WTC11 (cell line): ENCODE measurements at regions not wholly inside any gene's neighbourhood (a gene's known extent, or its start where the extent isn't known, plus 50 kb on each side); places are given as distances from the start of the nearest gene placed in this dataset.

Experiments used
- ATAC-seq: fragments of 200-7000 bp; cut with Tn5 transposase; 2 replicates; pipeline ENCODE4 v1.10.0; 2021; ENCODE audit warnings: mild to moderate bottlenecking, moderate library complexity
- CTCF ChIA-PET: fragments of 300-600 bp; sonication (Branson Sonifier 250); formaldehyde crosslinking; loops from one replicate; lab custom pipeline; 2021; ENCODE audit warnings: antibody characterized with exemption; lab: Charles Lee
- POLR2A ChIA-PET: fragments of 350-600 bp; sonication (Branson Sonifier 250); formaldehyde crosslinking; loops from one replicate; lab custom pipeline; 2021; ENCODE audit warnings: antibody characterized with exemption; lab: Charles Lee
- DNase-seq: peaks from one replicate; pipeline ENCODE4 v3.0.0; 2021; ENCODE audit warnings: low spot score
- H3K27ac Mint-ChIP-seq: 2 replicates; pipeline ENCODE4 v1.8.0; 2021; ENCODE audit warnings: mixed read lengths
- H3K27me3 Mint-ChIP-seq: 2 replicates; pipeline ENCODE4 v1.8.0; 2021; ENCODE audit warnings: low read depth, mild to moderate bottlenecking, moderate library complexity, mixed read lengths
- H3K36me3 Mint-ChIP-seq: 2 replicates; pipeline ENCODE4 v1.8.0; 2021; ENCODE audit warnings: mixed read lengths
- H3K4me1 Mint-ChIP-seq: 2 replicates; pipeline ENCODE4 v1.8.0; 2022; ENCODE audit warnings: mixed read lengths
- H3K4me3 Mint-ChIP-seq: 2 replicates; pipeline ENCODE4 v1.8.0; 2021; ENCODE audit warnings: mild to moderate bottlenecking, moderate library complexity, mixed read lengths
- H3K9me3 Mint-ChIP-seq: 2 replicates; pipeline ENCODE4 v1.8.0; 2021; ENCODE audit warnings: mixed read lengths
- ATF1 ChIP-seq: sonication (generic); formaldehyde crosslinking; IDR thresholded peaks from 2 replicates; pipeline ENCODE4 v1.8.1; 2023; ENCODE audit warnings: mild to moderate bottlenecking, moderate library complexity, missing genetic modification reagents
- CBFB ChIP-seq: sonication (generic); formaldehyde crosslinking; IDR thresholded peaks from 2 replicates; pipeline ENCODE4 v1.8.1; 2022; ENCODE audit warnings: mild to moderate bottlenecking, low read depth, missing genetic modification reagents
- FOXK1 ChIP-seq: sonication (generic); formaldehyde crosslinking; IDR thresholded peaks from 2 replicates; pipeline ENCODE4 v1.8.0; 2022; ENCODE audit warnings: mild to moderate bottlenecking, moderate library complexity, missing genetic modification reagents
- HMGA2 ChIP-seq: fragments of 250-450 bp; sonication (Bioruptor Pico); IDR thresholded peaks from 2 replicates; pipeline ENCODE4 v1.4.0; 2021; ENCODE audit warnings: mild to moderate bottlenecking, moderate library complexity
- NFYB ChIP-seq: sonication (generic); formaldehyde crosslinking; conservative IDR thresholded peaks from 2 replicates; pipeline ENCODE4 v1.8.0; 2022; ENCODE audit warnings: low read depth, missing genetic modification reagents
- OVOL2 ChIP-seq: fragments of 250-450 bp; sonication (Bioruptor Pico); IDR thresholded peaks from 2 replicates; pipeline ENCODE4 v1.9.0; 2021; ENCODE audit warnings: mild to moderate bottlenecking, borderline replicate concordance
- SOX15 ChIP-seq: fragments of 250-450 bp; sonication (Bioruptor Pico); IDR thresholded peaks from 2 replicates; pipeline ENCODE4 v1.9.0; 2021; ENCODE audit warnings: mild to moderate bottlenecking
- SP1 ChIP-seq: sonication (generic); formaldehyde crosslinking; conservative IDR thresholded peaks from 2 replicates; pipeline ENCODE4 v1.8.1; 2022; ENCODE audit warnings: missing genetic modification reagents
- ZNF121 ChIP-seq: sonication (generic); formaldehyde crosslinking; IDR thresholded peaks from 2 replicates; pipeline ENCODE4 v1.8.0; 2023; ENCODE audit warnings: missing genetic modification reagents
- ZNF138 ChIP-seq: sonication (generic); formaldehyde crosslinking; conservative IDR thresholded peaks from 2 replicates; pipeline ENCODE4 v1.8.1; 2022; ENCODE audit warnings: mild to moderate bottlenecking, moderate library complexity, missing genetic modification reagents
- TF ChIP-seq, protein P1 (sequence below): fragments of 250-450 bp; sonication (Bioruptor Pico); conservative IDR thresholded peaks from 2 replicates; pipeline ENCODE4 v1.9.0; 2021; ENCODE audit warnings: mild to moderate bottlenecking
- TF ChIP-seq, protein P2 (sequence below): sonication (generic); formaldehyde crosslinking; IDR thresholded peaks from 2 replicates; pipeline ENCODE4 v1.8.1; 2023; ENCODE audit warnings: mild to moderate bottlenecking, missing genetic modification reagents, borderline replicate concordance
- TF ChIP-seq, protein P3 (sequence below): fragments of 250-450 bp; sonication (Bioruptor Pico); IDR thresholded peaks from 2 replicates; pipeline ENCODE4 v1.8.0; 2021; ENCODE audit warnings: mild to moderate bottlenecking
- TF ChIP-seq, protein P4 (sequence below): sonication (generic); formaldehyde crosslinking; IDR thresholded peaks from 2 replicates; pipeline ENCODE4 v1.8.1; 2022; ENCODE audit warnings: low read depth, missing genetic modification reagents, borderline replicate concordance
- TF ChIP-seq, protein P5 (sequence below): sonication (generic); formaldehyde crosslinking; IDR thresholded peaks from 2 replicates; pipeline ENCODE4 v1.8.1; 2022; ENCODE audit warnings: mild to moderate bottlenecking, moderate library complexity, missing genetic modification reagents
- TF ChIP-seq, protein P6 (sequence below): fragments of 250-450 bp; sonication (Bioruptor Pico); IDR thresholded peaks from 2 replicates; pipeline ENCODE4 v1.9.0; 2021; ENCODE audit warnings: mild to moderate bottlenecking

DNA sequence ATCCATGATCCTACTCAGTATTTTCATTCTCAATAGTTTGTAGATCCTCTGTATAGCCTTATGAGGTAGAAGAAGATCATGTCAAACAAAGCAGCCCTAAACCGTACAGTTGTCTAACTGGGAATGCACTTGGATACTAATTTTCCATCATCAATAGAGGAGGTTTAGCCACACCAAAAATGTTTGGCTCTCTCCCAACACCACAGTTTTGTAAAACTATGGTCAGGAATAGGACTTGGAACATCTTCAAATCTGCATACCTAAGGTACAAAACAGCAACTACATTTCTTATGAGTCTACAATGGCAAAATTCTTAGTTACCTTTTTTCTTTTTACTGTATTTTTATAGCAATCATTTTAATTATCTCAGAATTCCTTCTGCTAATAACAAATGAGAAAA is 1001.6 kb downstream of the ROBO2 start (continued):
- TF ChIP-seq, protein P1, sequence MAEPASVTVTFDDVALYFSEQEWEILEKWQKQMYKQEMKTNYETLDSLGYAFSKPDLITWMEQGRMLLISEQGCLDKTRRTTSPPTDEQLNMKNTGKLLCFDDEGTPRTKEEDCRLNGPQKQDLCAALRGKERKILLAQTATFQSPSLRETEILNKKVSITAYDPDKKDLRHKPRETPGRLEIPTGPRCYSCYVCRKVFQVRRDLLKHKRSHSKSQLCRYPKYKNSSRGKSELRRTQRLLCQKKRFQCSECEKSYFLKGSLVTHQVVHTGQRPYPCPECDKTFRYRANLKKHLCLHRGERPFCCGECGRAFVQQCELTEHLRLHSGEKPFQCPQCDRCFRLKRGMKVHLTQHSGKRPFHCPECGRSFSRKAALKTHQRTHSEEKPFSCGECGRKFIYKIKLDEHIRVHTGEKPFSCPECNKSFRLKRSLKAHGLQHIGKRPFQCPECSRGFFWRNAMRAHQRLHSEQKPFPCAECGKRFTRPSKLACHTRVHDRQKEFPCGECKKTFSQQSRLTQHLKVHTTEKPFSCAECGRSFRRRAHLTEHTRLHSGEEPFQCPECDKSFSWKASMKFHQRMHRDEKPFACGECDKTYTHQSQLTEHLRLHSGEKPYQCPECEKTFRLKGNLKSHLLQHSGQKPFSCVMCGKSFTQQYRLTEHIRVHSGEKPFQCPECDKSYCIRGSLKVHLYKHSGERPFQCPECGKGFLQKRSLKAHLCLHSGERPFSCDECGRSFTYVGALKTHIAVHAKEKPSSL (CRISPR knock-in tag): no peak
- TF ChIP-seq, protein P2, sequence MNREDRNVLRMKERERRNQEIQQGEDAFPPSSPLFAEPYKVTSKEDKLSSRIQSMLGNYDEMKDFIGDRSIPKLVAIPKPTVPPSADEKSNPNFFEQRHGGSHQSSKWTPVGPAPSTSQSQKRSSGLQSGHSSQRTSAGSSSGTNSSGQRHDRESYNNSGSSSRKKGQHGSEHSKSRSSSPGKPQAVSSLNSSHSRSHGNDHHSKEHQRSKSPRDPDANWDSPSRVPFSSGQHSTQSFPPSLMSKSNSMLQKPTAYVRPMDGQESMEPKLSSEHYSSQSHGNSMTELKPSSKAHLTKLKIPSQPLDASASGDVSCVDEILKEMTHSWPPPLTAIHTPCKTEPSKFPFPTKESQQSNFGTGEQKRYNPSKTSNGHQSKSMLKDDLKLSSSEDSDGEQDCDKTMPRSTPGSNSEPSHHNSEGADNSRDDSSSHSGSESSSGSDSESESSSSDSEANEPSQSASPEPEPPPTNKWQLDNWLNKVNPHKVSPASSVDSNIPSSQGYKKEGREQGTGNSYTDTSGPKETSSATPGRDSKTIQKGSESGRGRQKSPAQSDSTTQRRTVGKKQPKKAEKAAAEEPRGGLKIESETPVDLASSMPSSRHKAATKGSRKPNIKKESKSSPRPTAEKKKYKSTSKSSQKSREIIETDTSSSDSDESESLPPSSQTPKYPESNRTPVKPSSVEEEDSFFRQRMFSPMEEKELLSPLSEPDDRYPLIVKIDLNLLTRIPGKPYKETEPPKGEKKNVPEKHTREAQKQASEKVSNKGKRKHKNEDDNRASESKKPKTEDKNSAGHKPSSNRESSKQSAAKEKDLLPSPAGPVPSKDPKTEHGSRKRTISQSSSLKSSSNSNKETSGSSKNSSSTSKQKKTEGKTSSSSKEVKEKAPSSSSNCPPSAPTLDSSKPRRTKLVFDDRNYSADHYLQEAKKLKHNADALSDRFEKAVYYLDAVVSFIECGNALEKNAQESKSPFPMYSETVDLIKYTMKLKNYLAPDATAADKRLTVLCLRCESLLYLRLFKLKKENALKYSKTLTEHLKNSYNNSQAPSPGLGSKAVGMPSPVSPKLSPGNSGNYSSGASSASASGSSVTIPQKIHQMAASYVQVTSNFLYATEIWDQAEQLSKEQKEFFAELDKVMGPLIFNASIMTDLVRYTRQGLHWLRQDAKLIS (CRISPR knock-in tag): no peak
- TF ChIP-seq NFYB (CRISPR knock-in tag) (no peak), OVOL2 (no peak), SP1 (CRISPR knock-in tag) (no peak), ZNF138 (CRISPR knock-in tag) (no peak)
- TF ChIP-seq, protein P3, sequence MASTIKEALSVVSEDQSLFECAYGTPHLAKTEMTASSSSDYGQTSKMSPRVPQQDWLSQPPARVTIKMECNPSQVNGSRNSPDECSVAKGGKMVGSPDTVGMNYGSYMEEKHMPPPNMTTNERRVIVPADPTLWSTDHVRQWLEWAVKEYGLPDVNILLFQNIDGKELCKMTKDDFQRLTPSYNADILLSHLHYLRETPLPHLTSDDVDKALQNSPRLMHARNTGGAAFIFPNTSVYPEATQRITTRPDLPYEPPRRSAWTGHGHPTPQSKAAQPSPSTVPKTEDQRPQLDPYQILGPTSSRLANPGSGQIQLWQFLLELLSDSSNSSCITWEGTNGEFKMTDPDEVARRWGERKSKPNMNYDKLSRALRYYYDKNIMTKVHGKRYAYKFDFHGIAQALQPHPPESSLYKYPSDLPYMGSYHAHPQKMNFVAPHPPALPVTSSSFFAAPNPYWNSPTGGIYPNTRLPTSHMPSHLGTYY (CRISPR knock-in tag): no peak
- TF ChIP-seq, protein P4, sequence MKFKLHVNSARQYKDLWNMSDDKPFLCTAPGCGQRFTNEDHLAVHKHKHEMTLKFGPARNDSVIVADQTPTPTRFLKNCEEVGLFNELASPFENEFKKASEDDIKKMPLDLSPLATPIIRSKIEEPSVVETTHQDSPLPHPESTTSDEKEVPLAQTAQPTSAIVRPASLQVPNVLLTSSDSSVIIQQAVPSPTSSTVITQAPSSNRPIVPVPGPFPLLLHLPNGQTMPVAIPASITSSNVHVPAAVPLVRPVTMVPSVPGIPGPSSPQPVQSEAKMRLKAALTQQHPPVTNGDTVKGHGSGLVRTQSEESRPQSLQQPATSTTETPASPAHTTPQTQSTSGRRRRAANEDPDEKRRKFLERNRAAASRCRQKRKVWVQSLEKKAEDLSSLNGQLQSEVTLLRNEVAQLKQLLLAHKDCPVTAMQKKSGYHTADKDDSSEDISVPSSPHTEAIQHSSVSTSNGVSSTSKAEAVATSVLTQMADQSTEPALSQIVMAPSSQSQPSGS (CRISPR knock-in tag): no peak
- TF ChIP-seq, protein P5, sequence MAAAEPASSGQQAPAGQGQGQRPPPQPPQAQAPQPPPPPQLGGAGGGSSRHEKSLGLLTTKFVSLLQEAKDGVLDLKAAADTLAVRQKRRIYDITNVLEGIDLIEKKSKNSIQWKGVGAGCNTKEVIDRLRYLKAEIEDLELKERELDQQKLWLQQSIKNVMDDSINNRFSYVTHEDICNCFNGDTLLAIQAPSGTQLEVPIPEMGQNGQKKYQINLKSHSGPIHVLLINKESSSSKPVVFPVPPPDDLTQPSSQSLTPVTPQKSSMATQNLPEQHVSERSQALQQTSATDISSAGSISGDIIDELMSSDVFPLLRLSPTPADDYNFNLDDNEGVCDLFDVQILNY (CRISPR knock-in tag): no peak

DNA sequence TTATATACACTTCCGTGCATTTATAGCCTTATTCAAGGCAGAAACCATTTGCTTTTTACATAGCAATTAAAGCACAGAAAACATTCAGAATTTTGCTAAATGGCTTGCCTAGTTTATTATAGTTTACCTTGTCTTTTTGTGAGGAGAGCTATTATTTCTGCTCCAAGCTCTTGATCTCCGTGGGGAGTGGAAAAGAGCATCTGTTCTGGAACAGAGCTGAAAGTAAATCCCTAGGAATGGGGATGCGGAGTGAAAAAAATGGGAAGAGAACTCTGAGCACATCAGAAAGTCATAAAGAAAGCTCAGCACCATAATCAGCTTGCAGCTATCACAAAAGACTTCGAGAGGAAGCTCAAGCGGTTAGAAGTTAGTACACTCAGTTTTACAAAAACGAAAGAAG is 1006.7 kb downstream of the ROBO2 start:
- no peaks in the 10 kb centered on the region for H3K9me3 Mint-ChIP-seq
- ATAC-seq (no peak), DNase-seq (no peak)
- H3K36me3 Mint-ChIP-seq: no peaks in the 10 kb centered on the region
- CTCF ChIA-PET: interaction anchor here (0.6 kb wide), 1 partner anchor 338 kb away, joined by 3 read pairs; no protein-coding TSS in a partner anchor
- no peak overlapping the region for H3K4me3 Mint-ChIP-seq
- TF ChIP-seq, protein P6, sequence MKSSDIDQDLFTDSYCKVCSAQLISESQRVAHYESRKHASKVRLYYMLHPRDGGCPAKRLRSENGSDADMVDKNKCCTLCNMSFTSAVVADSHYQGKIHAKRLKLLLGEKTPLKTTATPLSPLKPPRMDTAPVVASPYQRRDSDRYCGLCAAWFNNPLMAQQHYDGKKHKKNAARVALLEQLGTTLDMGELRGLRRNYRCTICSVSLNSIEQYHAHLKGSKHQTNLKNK: no peak
- no peak for TF ChIP-seq ZNF121 (CRISPR knock-in tag)
- TF ChIP-seq CBFB: no peak
- TF ChIP-seq NFYB (CRISPR knock-in tag): no peak
- TF ChIP-seq FOXK1 (CRISPR knock-in tag): no peak
- no peak for TF ChIP-seq HMGA2 (CRISPR knock-in tag)
- no peak for TF ChIP-seq SOX15 (CRISPR knock-in tag)
- TF ChIP-seq ATF1 (CRISPR knock-in tag): no peak
- 0 out of 2 replicates have a peak overlapping the region, but pooled peaks have one; percentile 0 for H3K27ac Mint-ChIP-seq
- no peaks in the 10 kb centered on the region for H3K27me3 Mint-ChIP-seq
- POLR2A ChIA-PET: interaction anchor here (0.6 kb wide), 1 partner anchor 81 kb away, joined by 6 read pairs; no protein-coding TSS in a partner anchor
- H3K4me1 Mint-ChIP-seq: peaks cover 19% of the 10 kb centered on the region
